PC-3 (cell line): ENCODE measurements at regions not wholly inside any gene's neighbourhood (a gene's known extent, or its start where the extent isn't known, plus 50 kb on each side); places are given as distances from the start of the nearest gene placed in this dataset.

Experiments used
- ATAC-seq: fragments of 200-7000 bp; cut with Tn5 transposase; 2 replicates; pipeline ENCODE4 v1.9.1; 2020; ENCODE audit warnings: mild to moderate bottlenecking, moderate library complexity
- BruUV-seq: library from RNA; stranded (reverse); fragments of 400-500 nt; replicated peaks from 2 replicates; lab custom pipeline; 2021; lab: Mats Ljungman, UMichigan
- CTCF ChIA-PET: fragments of 300-600 bp; sonication (Branson Sonifier 250); formaldehyde crosslinking; loops from one replicate; lab custom pipeline; 2022; ENCODE audit warnings: antibody characterized with exemption; lab: Charles Lee
- POLR2A ChIA-PET: fragments of 300-600 bp; sonication (Branson Sonifier 250); formaldehyde crosslinking; loops from one replicate; lab custom pipeline; 2022; ENCODE audit warnings: antibody characterized with exemption; ENCODE audit not compliant: unreplicated experiment; lab: Charles Lee
- DNase-seq: peaks from one replicate; pipeline ENCODE4 v3.0.0-alpha.2; 2015
- H2AFZ ChIP-seq: fragments of 300-600 bp; sonication (generic); 2 replicates; pipeline ENCODE4 v1.6.0; 2016; ENCODE audit warnings: antibody characterized with exemption, low read length
- H3F3A ChIP-seq: fragments of 300-600 bp; sonication (generic); one replicate; pipeline ENCODE4 v1.6.0; 2017; ENCODE audit warnings: antibody characterized with exemption, low read length, control low read depth, mild to moderate bottlenecking; ENCODE audit not compliant: unreplicated experiment
- H3K27ac ChIP-seq: fragments of 300-600 bp; sonication (generic); 2 replicates; pipeline ENCODE4 v1.5.1; 2016; ENCODE audit warnings: mild to moderate bottlenecking, low read length
- H3K27me3 ChIP-seq: fragments of 300-600 bp; sonication (generic); 2 replicates; pipeline ENCODE4 v1.6.1; 2016; ENCODE audit warnings: low read length, mixed read lengths
- H3K36me3 ChIP-seq: fragments of 300-600 bp; sonication (generic); 2 replicates; pipeline ENCODE4 v1.6.1; 2016; ENCODE audit warnings: low read depth, mixed run types, low read length, mixed read lengths
- H3K4me1 ChIP-seq: fragments of 300-600 bp; sonication (generic); 2 replicates; pipeline ENCODE4 v1.5.1; 2016; ENCODE audit warnings: low read length; ENCODE audit not compliant: insufficient read depth
- H3K4me2 ChIP-seq: fragments of 300-600 bp; sonication (generic); 2 replicates; pipeline ENCODE4 v1.6.0; 2016; ENCODE audit warnings: low read length
- H3K4me3 ChIP-seq: fragments of 300-600 bp; sonication (generic); 2 replicates; pipeline ENCODE4 v1.5.1; 2016; ENCODE audit warnings: mild to moderate bottlenecking, low read length, mixed read lengths
- H3K79me2 ChIP-seq: fragments of 300-600 bp; sonication (generic); 2 replicates; pipeline ENCODE4 v1.6.1; 2017; ENCODE audit warnings: low read length, mixed read lengths
- H3K9ac ChIP-seq: fragments of 300-600 bp; sonication (generic); 2 replicates; pipeline ENCODE4 v1.6.0; 2016; ENCODE audit warnings: mild to moderate bottlenecking, low read length
- H3K9me2 ChIP-seq: fragments of 300-600 bp; sonication (generic); replicated peaks from 2 replicates; pipeline ENCODE4 v1.6.1; 2016; ENCODE audit warnings: mixed run types, low read length, mixed read lengths
- H3K9me3 ChIP-seq: fragments of 300-600 bp; sonication (generic); 2 replicates; pipeline ENCODE4 v1.6.1; 2016; ENCODE audit warnings: low read length, mixed read lengths
- H4K20me1 ChIP-seq: fragments of 300-600 bp; sonication (generic); 2 replicates; pipeline ENCODE4 v1.6.1; 2016; ENCODE audit warnings: low read length, mixed read lengths
- EZH2 ChIP-seq: fragments of 300-600 bp; sonication (generic); IDR thresholded peaks from one replicate; pipeline ENCODE4 v1.6.1; 2017; ENCODE audit warnings: antibody characterized with exemption, mild to moderate bottlenecking, low read length; ENCODE audit not compliant: unreplicated experiment
- EZH2phosphoT487 ChIP-seq: fragments of 300-600 bp; sonication (generic); IDR thresholded peaks from 2 replicates; pipeline ENCODE4 v1.6.1; 2018; ENCODE audit warnings: mild to moderate bottlenecking, antibody characterized with exemption, low read length, borderline replicate concordance
- intact Hi-C: fragments of 100-400 bp; cut with micrococcal nuclease; formaldehyde crosslinking; loops from 2 replicates; pipeline ENCODE4 v1.9.0; 2023
- TF ChIP-seq, protein P1 (sequence below): fragments of 300-600 bp; sonication (generic); conservative IDR thresholded peaks from 2 replicates; pipeline ENCODE4 v1.5.1; 2017; ENCODE audit warnings: antibody characterized with exemption, low read depth, mild to moderate bottlenecking, low read length

DNA sequence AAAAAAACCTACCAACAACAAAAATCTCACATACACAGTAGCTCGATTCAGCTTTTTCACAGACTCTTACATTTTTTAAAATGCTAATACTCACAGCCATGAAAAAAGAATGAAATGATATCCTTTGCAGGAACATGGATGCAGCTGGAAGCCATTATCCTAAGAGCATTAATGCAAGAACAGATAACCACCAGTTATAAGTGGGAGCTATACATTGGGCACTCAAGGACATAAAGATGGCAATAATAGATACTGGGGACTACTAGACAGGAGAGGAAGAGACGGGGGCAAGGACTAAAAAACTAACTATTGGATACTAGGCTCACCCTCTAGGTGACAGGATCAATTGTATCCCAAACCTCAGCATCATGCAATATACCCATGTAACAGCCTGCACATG lies 90.3 kb upstream of the CCNH start:
- ChIA-PET POLR2A (no interaction called here), CTCF (no interaction called here)
- H3K79me2 ChIP-seq: no peaks in the 10 kb centered on the region
- BruUV-seq: no TSS peak
- no peaks in the 10 kb centered on the region for H3K9me2 ChIP-seq
- DNase-seq (no peak), ATAC-seq (no peak)
- no peak overlapping the region for H3K4me3 ChIP-seq
- no peak overlapping the region for H3K4me2 ChIP-seq
- H3K9me3 ChIP-seq: no peaks in the 10 kb centered on the region
- no peak for TF ChIP-seq EZH2phosphoT487
- TF ChIP-seq, protein P1, sequence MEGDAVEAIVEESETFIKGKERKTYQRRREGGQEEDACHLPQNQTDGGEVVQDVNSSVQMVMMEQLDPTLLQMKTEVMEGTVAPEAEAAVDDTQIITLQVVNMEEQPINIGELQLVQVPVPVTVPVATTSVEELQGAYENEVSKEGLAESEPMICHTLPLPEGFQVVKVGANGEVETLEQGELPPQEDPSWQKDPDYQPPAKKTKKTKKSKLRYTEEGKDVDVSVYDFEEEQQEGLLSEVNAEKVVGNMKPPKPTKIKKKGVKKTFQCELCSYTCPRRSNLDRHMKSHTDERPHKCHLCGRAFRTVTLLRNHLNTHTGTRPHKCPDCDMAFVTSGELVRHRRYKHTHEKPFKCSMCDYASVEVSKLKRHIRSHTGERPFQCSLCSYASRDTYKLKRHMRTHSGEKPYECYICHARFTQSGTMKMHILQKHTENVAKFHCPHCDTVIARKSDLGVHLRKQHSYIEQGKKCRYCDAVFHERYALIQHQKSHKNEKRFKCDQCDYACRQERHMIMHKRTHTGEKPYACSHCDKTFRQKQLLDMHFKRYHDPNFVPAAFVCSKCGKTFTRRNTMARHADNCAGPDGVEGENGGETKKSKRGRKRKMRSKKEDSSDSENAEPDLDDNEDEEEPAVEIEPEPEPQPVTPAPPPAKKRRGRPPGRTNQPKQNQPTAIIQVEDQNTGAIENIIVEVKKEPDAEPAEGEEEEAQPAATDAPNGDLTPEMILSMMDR: no peak
- no peak for TF ChIP-seq EZH2
- H3K9ac ChIP-seq: no peak overlapping the region
- no peak overlapping the region for H2AFZ ChIP-seq
- no peak overlapping the region for H3K27ac ChIP-seq
- H3K4me1 ChIP-seq: peaks cover 6% of the 10 kb centered on the region; the same call in 1 of the 2 replicates
- no peaks in the 10 kb centered on the region for H3K36me3 ChIP-seq
- no peaks in the 10 kb centered on the region for H3F3A ChIP-seq
- H4K20me1 ChIP-seq: no peaks in the 10 kb centered on the region
- intact Hi-C loops: no loop called here
- H3K27me3 ChIP-seq: no peaks in the 10 kb centered on the region

DNA sequence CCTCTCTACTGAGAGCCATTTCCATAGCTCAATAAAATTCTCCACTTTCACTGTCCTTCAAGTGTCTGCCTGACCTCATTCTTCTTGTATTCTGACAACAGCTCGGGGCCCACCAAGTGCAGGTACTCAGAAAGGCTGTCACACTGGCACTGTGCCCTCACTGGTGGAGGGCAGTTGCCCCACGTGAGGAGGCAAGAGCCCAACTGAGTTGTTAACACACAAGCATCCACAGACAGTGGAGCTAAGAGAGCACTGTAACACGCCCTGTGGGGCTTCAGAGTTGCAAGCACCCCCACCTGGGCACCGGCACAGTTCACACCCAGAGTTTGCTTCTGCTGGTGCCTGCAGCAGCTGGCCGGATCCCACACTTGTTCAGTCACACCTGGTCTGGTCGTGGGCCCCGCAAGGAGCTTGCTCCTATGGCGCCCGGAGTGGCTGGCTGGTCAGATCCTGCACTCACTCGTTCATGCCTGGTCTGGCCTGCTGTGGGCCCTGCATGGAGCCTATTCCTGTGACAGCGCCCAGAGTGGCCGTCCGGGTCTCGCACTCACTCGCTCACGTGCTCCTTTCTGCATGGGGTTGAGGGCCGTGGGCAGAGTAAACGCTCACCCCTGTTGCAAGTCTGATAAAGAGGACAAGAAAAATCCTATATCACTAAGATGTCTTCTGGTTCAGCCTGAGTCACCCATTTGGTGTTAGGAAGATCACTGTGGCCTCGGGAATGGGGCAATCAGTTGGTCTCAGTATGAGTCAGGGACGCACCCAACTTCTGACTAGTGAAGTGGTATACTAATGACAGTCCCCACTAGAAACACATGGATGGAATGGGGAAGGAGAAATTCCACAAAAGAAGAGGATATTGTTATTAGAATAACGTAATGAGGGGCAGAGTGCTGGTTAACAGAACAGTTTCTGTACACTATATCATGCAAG lies 87.0 kb upstream of the CCNH start:
- H3K79me2 ChIP-seq: no peaks in the 10 kb centered on the region
- H3K4me3 ChIP-seq: no peak overlapping the region
- no peaks in the 10 kb centered on the region for H3K27me3 ChIP-seq
- no TSS peak for BruUV-seq
- H3K27ac ChIP-seq: no peak overlapping the region
- ATAC-seq (peak; percentile 72), DNase-seq (peak; percentile 71)
- ChIA-PET CTCF (interaction anchor here (0.5 kb wide), 1 partner anchor 97 kb away, joined by 3 read pairs; no protein-coding TSS in a partner anchor), POLR2A (no interaction called here)
- H3K9me3 ChIP-seq: no peaks in the 10 kb centered on the region
- no peak for TF ChIP-seq EZH2
- TF ChIP-seq, protein P1: no peak
- no peak for TF ChIP-seq EZH2phosphoT487
- 0 out of 2 replicates have a peak overlapping the region, but pooled peaks have one; percentile 3 for H2AFZ ChIP-seq
- H4K20me1 ChIP-seq: no peaks in the 10 kb centered on the region
- intact Hi-C loops: no loop called here
- H3K4me2 ChIP-seq: no peak overlapping the region
- no peaks in the 10 kb centered on the region for H3K36me3 ChIP-seq
- no peak overlapping the region for H3K9ac ChIP-seq
- H3F3A ChIP-seq: no peaks in the 10 kb centered on the region
- H3K4me1 ChIP-seq: peaks cover 6% of the 10 kb centered on the region; the same call in 1 of the 2 replicates
- H3K9me2 ChIP-seq: no peaks in the 10 kb centered on the region
